Mesothelial cell of epicardium (in vitro differentiated cells): ENCODE measurements at regions not wholly inside any gene's neighbourhood (a gene's known extent, or its start where the extent isn't known, plus 50 kb on each side); places are given as distances from the start of the nearest gene placed in this dataset.
"Not testable (repeated sequence)": the region's sequence is repeated elsewhere in the genome, so short reads cannot be mapped to it uniquely, and the experiment has no call there.

ENCODE experiments used
- DNase-seq, 2 experiments: peaks; one replicate each; pipeline ENCODE4 v3.0.0; 2021; ENCODE audit warnings: low spot score in 2 of 2; ENCODE audit not compliant: unreplicated experiment in 2 of 2
- H3K27ac Mint-ChIP-seq: 2 replicates; pipeline ENCODE4 v1.8.0; 2021; ENCODE audit warnings: mixed read lengths
- H3K27me3 Mint-ChIP-seq: 2 replicates; pipeline ENCODE4 v1.8.0; 2021; ENCODE audit warnings: low read depth, mixed read lengths
- H3K36me3 Mint-ChIP-seq: 2 replicates; pipeline ENCODE4 v1.8.0; 2021; ENCODE audit warnings: mixed read lengths
- H3K4me1 Mint-ChIP-seq: 2 replicates; pipeline ENCODE4 v1.8.0; 2021; ENCODE audit warnings: mixed read lengths
- H3K4me3 Mint-ChIP-seq: 2 replicates; pipeline ENCODE4 v1.8.0; 2021; ENCODE audit warnings: mild to moderate bottlenecking, moderate library complexity, mixed read lengths
- H3K9me3 Mint-ChIP-seq: 2 replicates; pipeline ENCODE4 v1.8.0; 2021; ENCODE audit warnings: mixed read lengths
- CTCF ChIP-seq: fragments of 200-600 bp; sonication (generic); IDR thresholded peaks from one replicate; pipeline ENCODE4 v1.5.0; 2021; ENCODE audit warnings: antibody characterized with exemption; ENCODE audit not compliant: unreplicated experiment

- no peak for DNase-seq
- H3K36me3 Mint-ChIP-seq = no peaks in the 10 kb centered on the region
- no peaks in the 10 kb centered on the region for H3K27me3 Mint-ChIP-seq
- H3K9me3 Mint-ChIP-seq = peaks cover 2% of the 10 kb centered on the region
- TF ChIP-seq CTCF = no peak
- H3K4me1 Mint-ChIP-seq = peaks cover 28% of the 10 kb centered on the region
- no peak overlapping the region for H3K4me3 Mint-ChIP-seq
- H3K27ac Mint-ChIP-seq = peak overlapping the region; percentile 28
Measured at GRCh38 chr5:23411994-23412393, 95.4 kb upstream of the PRDM9 start.

- Mint-ChIP-seq H3K9me3 (peaks cover 8% of the 10 kb centered on the region), H3K36me3 (no peaks in the 10 kb centered on the region), H3K27ac (no peak overlapping the region)
Measured at GRCh38 chr5:23411200-23411599, 96.2 kb upstream of the PRDM9 start.

GRCh38 chr5:23410775-23411174, 96.6 kb upstream of the PRDM9 start:
- H3K36me3 Mint-ChIP-seq, H3K9me3 Mint-ChIP-seq, H3K27me3 Mint-ChIP-seq, H3K27ac Mint-ChIP-seq, H3K4me3 Mint-ChIP-seq, DNase-seq: not testable (repeated sequence)
- peaks cover 29% of the 10 kb centered on the region for H3K4me1 Mint-ChIP-seq

More at GRCh38 chr5:23411200-23411599, 96.2 kb upstream of the PRDM9 start:
- Mint-ChIP-seq H3K27me3 (no peaks in the 10 kb centered on the region), H3K4me1 (peaks cover 29% of the 10 kb centered on the region), H3K4me3 (no peak overlapping the region)
- TF ChIP-seq CTCF = no peak
- DNase-seq = no peak

- H3K27ac Mint-ChIP-seq = no peak overlapping the region
- TF ChIP-seq CTCF = no peak
- no peak overlapping the region for H3K4me3 Mint-ChIP-seq
- H3K27me3 Mint-ChIP-seq = no peaks in the 10 kb centered on the region
- no peaks in the 10 kb centered on the region for H3K36me3 Mint-ChIP-seq
- DNase-seq = no peak
- peaks cover 8% of the 10 kb centered on the region for H3K9me3 Mint-ChIP-seq
- peaks cover 11% of the 10 kb centered on the region for H3K4me1 Mint-ChIP-seq
Measured at GRCh38 chr5:23405316-23406068, 101.9 kb upstream of the PRDM9 start.

- no peaks in the 10 kb centered on the region for H3K36me3 Mint-ChIP-seq
- no peak overlapping the region for H3K4me3 Mint-ChIP-seq
- peaks cover 13% of the 10 kb centered on the region for H3K9me3 Mint-ChIP-seq
- no peak overlapping the region for H3K27ac Mint-ChIP-seq
- DNase-seq = no peak
- no peak for TF ChIP-seq CTCF
- H3K27me3 Mint-ChIP-seq = no peaks in the 10 kb centered on the region
- peaks cover 5% of the 10 kb centered on the region for H3K4me1 Mint-ChIP-seq
Measured at GRCh38 chr5:23402585-23402984, 104.8 kb upstream of the PRDM9 start.

GRCh38 chr5:23400951-23401350, 106.5 kb upstream of the PRDM9 start:
- Mint-ChIP-seq H3K27ac (no peak overlapping the region), H3K4me1 (no peaks in the 10 kb centered on the region)

More at GRCh38 chr5:23400951-23401350, 106.5 kb upstream of the PRDM9 start:
- no peaks in the 10 kb centered on the region for H3K36me3 Mint-ChIP-seq
- H3K9me3 Mint-ChIP-seq = peaks cover 11% of the 10 kb centered on the region
- no peak overlapping the region for H3K4me3 Mint-ChIP-seq
- no peak for TF ChIP-seq CTCF
- no peaks in the 10 kb centered on the region for H3K27me3 Mint-ChIP-seq
- no peak for DNase-seq
